ENCODE measurements at regions not wholly inside any gene's neighbourhood (a gene's known extent, or its start where the extent isn't known, plus 50 kb on each side); places are given as distances from the start of the nearest gene placed in this dataset.

- DNase-seq (ENCODE audit: extremely low read depth, low read depth) = no peak
- TF ChIP-seq CTCF (IDR thresholded peaks at IDR 0.05; ENCODE audit: low read depth, low read length, missing control alignments) = no peak
- H3K4me3 ChIP-seq (replicated peaks; ENCODE audit: low read depth, low read length) = no peak overlapping the region
These were observed 62.2 kb upstream of the SOX6 start for GRCh38 chr11:16418428-16419097.

DNA sequence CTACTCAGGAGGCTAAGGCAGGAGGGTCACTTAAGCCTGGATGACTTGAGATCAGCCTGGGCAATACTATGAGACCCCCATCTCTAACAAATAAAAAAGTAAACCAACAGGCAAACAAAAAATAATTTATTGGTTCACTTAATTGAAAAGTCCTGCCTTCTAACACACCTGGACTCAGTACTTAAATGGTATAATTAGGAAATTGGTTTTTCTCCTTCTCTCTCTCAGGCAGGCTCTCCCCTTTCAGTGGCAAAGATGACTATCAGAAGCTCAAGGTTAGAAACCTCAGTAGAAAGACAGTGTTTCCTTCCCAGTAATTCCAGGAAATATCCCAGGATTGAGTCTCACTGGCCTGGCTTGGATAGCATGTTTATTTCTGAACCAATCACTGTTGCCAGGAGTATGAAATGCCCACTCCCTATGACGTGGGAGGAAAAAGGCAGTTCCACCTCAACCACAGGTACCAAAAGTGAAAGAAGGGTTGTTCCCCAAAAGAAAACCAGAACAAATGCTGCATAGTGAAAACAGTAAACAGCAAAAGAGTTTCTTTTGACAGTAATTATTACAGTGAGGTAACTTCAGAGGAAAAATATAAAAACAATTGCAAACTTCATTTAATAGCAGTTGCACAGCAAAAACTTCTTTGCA lies 56.3 kb upstream of the SOX6 start:
- no peak overlapping the region for H3K4me3 ChIP-seq (replicated peaks; ENCODE audit: low read depth, low read length)
- TF ChIP-seq CTCF (IDR thresholded peaks at IDR 0.05; ENCODE audit: low read depth, low read length, missing control alignments) = no peak
- DNase-seq (ENCODE audit: extremely low read depth, low read depth) = no peak

- DNase-seq (ENCODE audit: extremely low read depth, low read depth) = no peak
These were observed 54.1 kb upstream of the SOX6 start for GRCh38 chr11:16410479-16410878.

GRCh38 chr11:16408619-16409018 lies 52.3 kb upstream of the SOX6 start:
- no peak for DNase-seq (ENCODE audit: extremely low read depth, low read depth)
- no peak overlapping the region for H3K4me3 ChIP-seq (replicated peaks; ENCODE audit: low read depth, low read length)
- no peak for TF ChIP-seq CTCF (IDR thresholded peaks at IDR 0.05; ENCODE audit: low read depth, low read length, missing control alignments)

More at GRCh38 chr11:16410479-16410878, 54.1 kb upstream of the SOX6 start:
- H3K4me3 ChIP-seq (replicated peaks; ENCODE audit: low read depth, low read length) = no peak overlapping the region
- no peak for TF ChIP-seq CTCF (IDR thresholded peaks at IDR 0.05; ENCODE audit: low read depth, low read length, missing control alignments)

- no peak for TF ChIP-seq CTCF (IDR thresholded peaks at IDR 0.05; ENCODE audit: low read depth, low read length, missing control alignments)
- H3K4me3 ChIP-seq (replicated peaks; ENCODE audit: low read depth, low read length) = no peak overlapping the region
- DNase-seq (ENCODE audit: extremely low read depth, low read depth) = no peak
These were observed 49.9 kb upstream of the SOX6 start for GRCh38 chr11:16406226-16406625.

All from HFF-Myc (cell line).